H1 (cell line): ENCODE measurements at regions not wholly inside any gene's neighbourhood (a gene's known extent, or its start where the extent isn't known, plus 50 kb on each side); places are given as distances from the start of the nearest gene placed in this dataset.
"Not testable (repeated sequence)": the region's sequence is repeated elsewhere in the genome, so short reads cannot be mapped to it uniquely, and the experiment has no call there.

ENCODE experiments used
- CTCF ChIP-seq, 3 experiments: IDR thresholded peaks; 1 replicate in 2 of 3; 2 replicates in 1 of 3; pipeline versions ENCODE4 v1.5.1 to v1.6.1; 2011; ENCODE audit warnings: low read length in 3 of 3, mild to moderate bottlenecking in 3 of 3, inconsistent platforms in 2 of 3, low read depth in 1 of 3, moderate library complexity in 1 of 3; ENCODE audit not compliant: insufficient read depth in 1 of 3; ENCODE audit errors: control extremely low read depth in 1 of 3
- TAF1 ChIP-seq: IDR thresholded peaks from 2 replicates; pipeline ENCODE4 v1.6.1; 2011; ENCODE audit warnings: mild to moderate bottlenecking, low read depth, low read length
- USF2 ChIP-seq: IDR thresholded peaks from 2 replicates; pipeline ENCODE4 v1.6.1; 2011; ENCODE audit warnings: low read length, improper control_type of control experiment

- TF ChIP-seq CTCF (IDR thresholded peaks at IDR 0.05; ENCODE audit: control extremely low read depth in 1 of 3, insufficient read depth in 1 of 3, low read depth in 1 of 3, low read length in 3 of 3); TAF1; USF2: not testable (repeated sequence)
Observed at GRCh38 chr17:45621087-45621486, 130.6 kb upstream of the PLEKHM1 start.
